ES-I3 (cell line): ENCODE measurements at regions not wholly inside any gene's neighbourhood (a gene's known extent, or its start where the extent isn't known, plus 50 kb on each side); places are given as distances from the start of the nearest gene placed in this dataset.

Source experiments
- H3K36me3 ChIP-seq: 2 replicates; pipeline ENCODE4 v1.6.1; 2013; ENCODE audit warnings: mild to moderate bottlenecking, low read length, control low read depth, moderate library complexity; ENCODE audit not compliant: insufficient read depth
- H3K4me1 ChIP-seq: 2 replicates; pipeline ENCODE4 v1.6.1; 2013; ENCODE audit warnings: mild to moderate bottlenecking, control low read depth, low read length; ENCODE audit not compliant: insufficient read depth
- H3K9ac ChIP-seq: 2 replicates; pipeline ENCODE4 v1.6.1; 2013; ENCODE audit warnings: low read depth, mild to moderate bottlenecking, low read length, moderate library complexity
- H3K9me3 ChIP-seq: 2 replicates; pipeline ENCODE4 v1.6.1; 2013; ENCODE audit warnings: mild to moderate bottlenecking, low read length, moderate library complexity; ENCODE audit not compliant: control insufficient read depth, insufficient read depth

- H3K9ac ChIP-seq: no peak overlapping the region
- H3K4me1 ChIP-seq: peaks cover 25% of the 10 kb centered on the region; the same call in 1 of the 2 replicates
- H3K9me3 ChIP-seq: no peaks in the 10 kb centered on the region
- H3K36me3 ChIP-seq: no peaks in the 10 kb centered on the region
These were observed 214.1 kb upstream of the TLE4 start for GRCh38 chr9:79357616-79358015.

DNA sequence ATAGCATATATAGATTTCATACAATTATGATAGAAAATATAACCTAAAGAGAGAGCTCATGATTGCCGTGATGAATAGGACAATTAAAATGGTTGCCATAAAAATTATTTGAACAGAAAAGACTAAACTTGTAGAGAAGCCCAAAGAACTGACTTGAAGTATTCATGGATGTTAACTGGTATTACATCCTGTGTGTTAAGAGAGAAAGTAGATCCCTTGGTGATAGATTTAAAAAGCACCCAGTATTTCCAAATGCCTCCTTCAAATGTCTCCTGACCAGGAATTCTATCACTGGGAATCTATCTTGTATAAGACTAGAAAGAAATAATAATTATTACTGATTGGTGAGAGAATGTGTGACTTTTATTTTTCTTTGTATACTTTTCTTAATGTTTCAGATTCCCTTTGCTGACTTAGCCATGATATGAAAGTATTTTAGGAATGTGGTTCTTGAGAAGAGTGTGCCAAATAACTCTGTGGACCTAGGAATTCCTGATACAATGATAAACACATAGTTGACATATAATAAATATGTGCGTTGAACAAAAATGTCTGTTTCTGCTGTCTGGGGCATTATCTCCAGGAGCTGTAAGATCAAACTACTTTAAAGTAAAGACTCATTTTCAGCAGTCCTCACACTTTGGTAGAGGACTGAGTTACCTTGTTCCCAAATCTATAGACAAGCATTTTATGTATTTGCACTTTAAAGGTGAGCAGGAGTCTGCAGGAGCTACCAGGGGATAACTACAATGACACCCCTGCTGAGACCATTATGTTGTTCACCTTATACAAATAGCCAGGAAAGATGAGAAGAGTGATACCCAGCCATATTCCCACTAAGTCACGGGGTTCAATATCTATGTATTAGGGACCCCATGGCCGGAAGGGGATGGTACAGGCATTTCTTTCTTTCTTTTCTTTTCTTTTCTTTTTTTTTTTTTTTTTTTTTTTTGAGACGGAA lies 211.1 kb upstream of the TLE4 start:
- H3K36me3 ChIP-seq: no peaks in the 10 kb centered on the region
- peaks cover 19% of the 10 kb centered on the region; the same call in 1 of the 2 replicates for H3K4me1 ChIP-seq
- no peak overlapping the region for H3K9ac ChIP-seq
- H3K9me3 ChIP-seq: no peaks in the 10 kb centered on the region

DNA sequence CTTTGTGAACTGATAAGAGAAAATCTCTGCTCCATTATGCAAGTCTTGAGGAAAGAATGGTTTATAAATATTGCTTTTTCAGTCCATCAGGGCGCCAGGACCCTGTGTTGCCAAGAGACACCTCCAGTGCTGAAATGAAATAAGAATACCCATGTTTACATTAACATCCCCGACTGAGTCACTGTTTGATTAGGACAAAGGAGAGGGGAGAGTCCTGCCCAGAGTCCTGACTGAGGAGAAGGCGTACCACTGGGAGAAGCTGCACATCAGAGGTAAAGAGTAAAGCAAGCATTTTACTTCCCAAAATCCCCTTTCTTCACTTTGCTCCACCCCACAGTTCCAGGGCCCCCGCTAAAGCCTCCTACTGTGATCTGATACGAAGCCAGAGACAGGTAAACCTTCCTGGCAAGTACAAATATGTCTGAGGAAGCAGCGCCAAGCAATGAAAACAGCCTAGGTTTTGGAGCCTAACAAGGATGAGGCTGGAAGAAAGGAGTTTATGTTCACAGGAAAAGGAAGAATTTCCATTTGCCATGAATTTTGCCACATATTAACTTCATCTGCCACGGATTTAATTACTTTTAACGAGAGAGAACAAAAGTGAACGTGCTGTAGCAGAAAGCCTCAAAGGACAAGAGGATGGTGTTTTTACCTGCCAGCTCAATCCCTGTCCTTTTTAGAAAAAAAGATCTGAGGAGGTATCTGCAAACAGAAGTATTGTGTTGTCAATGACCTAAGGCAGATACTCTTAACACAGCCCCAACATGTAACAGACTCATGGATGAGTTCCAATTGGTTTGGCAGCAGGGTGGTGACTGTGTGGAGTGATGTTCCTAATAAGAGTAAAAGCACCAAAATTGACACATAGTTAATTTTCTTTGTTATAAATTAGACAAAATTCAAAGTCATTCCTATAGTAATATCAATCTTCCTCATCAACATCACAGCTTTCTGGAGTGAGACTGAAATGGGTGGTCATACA lies 209.4 kb upstream of the TLE4 start:
- Histone ChIP-seq H3K36me3 (no peaks in the 10 kb centered on the region), H3K4me1 (peaks cover 19% of the 10 kb centered on the region; the same call in 1 of the 2 replicates), H3K9ac (no peak overlapping the region), H3K9me3 (no peaks in the 10 kb centered on the region)

DNA sequence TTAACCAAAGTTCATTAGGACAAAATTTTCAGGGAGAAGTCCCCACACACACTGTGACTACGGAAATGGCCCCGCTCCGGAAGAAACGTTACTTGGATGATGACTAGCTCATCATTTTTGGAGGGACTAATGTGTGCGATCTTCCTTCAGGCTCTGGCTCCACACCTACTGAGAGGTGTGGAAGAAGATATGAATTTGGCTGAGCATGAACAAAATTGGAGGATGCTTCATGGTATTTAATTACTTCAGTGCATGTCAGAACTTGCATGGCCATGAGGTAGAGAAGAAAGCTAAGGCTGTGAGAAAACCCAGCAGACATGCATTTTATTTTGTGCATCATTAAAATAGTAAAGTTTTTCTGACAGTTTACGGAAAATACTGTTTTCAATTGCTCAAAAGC lies 202.1 kb upstream of the TLE4 start:
- Histone ChIP-seq H3K9ac (no peak overlapping the region), H3K9me3 (no peaks in the 10 kb centered on the region), H3K36me3 (no peaks in the 10 kb centered on the region), H3K4me1 (no peaks in the 10 kb centered on the region)

GRCh38 chr9:79371301-79371700 lies 200.5 kb upstream of the TLE4 start:
- Histone ChIP-seq H3K9me3 (no peaks in the 10 kb centered on the region), H3K9ac (no peak overlapping the region), H3K4me1 (no peaks in the 10 kb centered on the region), H3K36me3 (no peaks in the 10 kb centered on the region)

DNA sequence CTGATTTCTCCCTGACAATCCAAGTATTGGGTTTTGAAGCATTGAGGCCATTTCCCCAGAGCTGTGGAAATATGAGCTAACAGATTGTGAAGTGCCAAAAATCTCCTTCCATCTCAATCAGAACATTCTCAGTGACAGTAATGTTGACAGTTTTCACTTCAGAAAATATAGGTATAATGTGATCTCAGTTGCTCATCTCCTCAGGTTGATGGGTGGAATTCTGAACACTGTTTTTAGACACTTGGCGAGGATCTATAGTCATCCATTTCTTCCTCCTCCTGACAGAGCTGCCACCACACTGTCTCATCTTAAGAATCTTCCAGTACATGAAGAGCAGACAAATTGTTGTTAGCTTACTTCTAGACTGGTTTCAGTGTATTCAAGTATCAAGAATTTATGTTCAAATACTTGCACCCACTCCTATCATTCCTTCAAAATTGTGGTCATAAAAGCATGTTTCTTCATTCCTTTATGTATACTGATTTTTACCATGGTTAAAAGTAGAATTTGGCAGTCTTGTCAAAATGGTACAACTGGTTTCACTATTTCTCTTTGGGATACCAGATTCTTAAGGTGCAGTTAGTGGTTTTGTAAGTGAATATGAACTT lies 199.7 kb upstream of the TLE4 start:
- no peaks in the 10 kb centered on the region for H3K36me3 ChIP-seq
- H3K9me3 ChIP-seq: no peaks in the 10 kb centered on the region
- H3K9ac ChIP-seq: no peak overlapping the region
- H3K4me1 ChIP-seq: peaks cover under 1% of the 10 kb centered on the region; the same call in 1 of the 2 replicates

DNA sequence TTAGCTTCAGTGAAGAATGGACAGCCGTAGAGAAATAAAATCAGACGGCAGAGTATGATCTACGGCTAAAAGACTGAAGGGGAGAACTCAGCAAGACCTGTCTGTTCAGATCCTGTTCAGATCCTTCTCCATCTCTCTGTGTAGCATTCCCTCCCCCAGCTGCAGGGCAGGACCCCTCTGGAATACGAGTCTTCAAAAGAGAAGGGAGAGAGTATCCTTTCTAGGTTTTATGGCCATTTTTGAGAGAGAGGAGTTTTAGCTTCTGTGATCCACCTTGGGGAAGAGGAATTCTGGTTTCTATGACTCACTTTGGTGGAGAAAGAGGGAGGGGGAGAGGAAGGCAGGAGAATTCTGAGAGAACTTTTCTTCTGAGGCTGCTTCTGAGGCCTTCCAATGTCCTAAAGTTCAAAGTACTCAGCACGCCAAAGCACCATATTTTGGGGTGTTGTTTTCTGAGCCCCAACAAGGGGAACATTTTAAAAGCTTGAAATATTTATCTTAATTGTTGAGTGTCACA lies 194.4 kb upstream of the TLE4 start:
- H3K4me1 ChIP-seq: peaks cover 12% of the 10 kb centered on the region; the same call in 1 of the 2 replicates
- no peaks in the 10 kb centered on the region; the same call in 1 of the 2 replicates for H3K9me3 ChIP-seq
- no peak overlapping the region for H3K9ac ChIP-seq
- no peaks in the 10 kb centered on the region for H3K36me3 ChIP-seq

- Histone ChIP-seq H3K36me3 (no peaks in the 10 kb centered on the region), H3K9ac (no peak overlapping the region), H3K9me3 (no peaks in the 10 kb centered on the region; the same call in 1 of the 2 replicates), H3K4me1 (peaks cover 18% of the 10 kb centered on the region)
These were observed 193.7 kb upstream of the TLE4 start for GRCh38 chr9:79378107-79378506.

DNA sequence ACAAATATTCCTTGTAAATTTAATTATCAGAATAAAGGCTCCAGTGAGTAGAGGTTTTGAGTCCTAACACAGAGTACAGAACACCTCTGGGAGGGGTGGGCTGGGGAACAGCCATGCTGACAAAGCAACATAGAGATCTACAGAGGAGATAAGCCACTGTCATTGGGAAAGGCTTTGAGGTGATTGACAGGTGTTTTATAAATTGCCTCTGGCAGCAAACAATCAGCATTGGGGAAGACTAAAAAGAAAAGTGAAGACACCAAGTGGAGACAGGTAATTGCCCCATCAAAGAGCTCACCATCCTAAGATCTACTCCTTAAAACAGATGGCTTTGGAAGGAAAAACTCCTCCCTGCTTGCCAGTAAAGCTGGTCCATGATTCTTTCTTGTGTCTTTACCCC lies 189.7 kb upstream of the TLE4 start:
- no peak overlapping the region for H3K9ac ChIP-seq
- peaks cover 17% of the 10 kb centered on the region for H3K4me1 ChIP-seq
- no peaks in the 10 kb centered on the region; the same call in 1 of the 2 replicates for H3K9me3 ChIP-seq
- no peaks in the 10 kb centered on the region for H3K36me3 ChIP-seq

DNA sequence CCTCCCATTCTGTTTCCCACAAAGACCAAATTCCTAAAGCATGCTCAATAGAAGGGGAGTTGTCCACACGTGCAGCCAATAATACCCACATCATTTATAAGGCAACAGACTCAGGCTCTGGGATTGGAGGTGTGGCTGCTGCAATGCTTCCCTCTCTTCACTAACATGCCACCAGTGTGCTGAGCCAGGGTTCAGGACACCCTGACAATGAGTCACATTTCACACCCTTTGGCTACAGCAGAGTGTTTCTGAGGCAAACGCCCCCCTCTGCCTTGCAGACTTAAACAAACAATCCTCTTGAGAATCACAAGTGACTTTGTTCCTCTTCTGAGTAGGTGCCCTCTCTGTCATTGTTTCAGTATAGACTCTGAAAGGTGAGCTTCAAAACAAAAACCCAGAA lies 189.3 kb upstream of the TLE4 start:
- H3K4me1 ChIP-seq: peaks cover 13% of the 10 kb centered on the region

DNA sequence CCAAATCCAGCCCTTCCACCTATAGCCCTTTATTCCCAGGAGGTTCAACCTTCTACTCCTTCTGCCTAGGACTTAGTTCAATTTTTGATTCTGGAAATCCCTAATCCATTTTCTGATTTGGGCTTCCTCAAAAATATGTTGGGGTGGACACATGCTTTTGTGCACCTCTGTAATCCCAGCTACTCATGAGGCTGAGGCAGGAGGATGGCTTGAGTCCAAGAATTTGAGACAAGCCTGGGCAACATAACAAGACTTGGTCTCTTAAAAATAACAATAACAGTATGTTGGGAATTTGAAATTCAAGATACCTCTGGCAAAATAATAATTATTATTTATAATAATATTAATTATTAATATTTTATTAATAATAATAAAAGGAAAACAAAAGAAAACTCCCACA lies 188.7 kb upstream of the TLE4 start:
- no peaks in the 10 kb centered on the region; the same call in 1 of the 2 replicates for H3K9me3 ChIP-seq
- no peaks in the 10 kb centered on the region for H3K36me3 ChIP-seq
- peaks cover 10% of the 10 kb centered on the region for H3K4me1 ChIP-seq
- H3K9ac ChIP-seq: no peak overlapping the region

More for the DNA sequence above, 189.3 kb upstream of the TLE4 start:
- no peaks in the 10 kb centered on the region for H3K36me3 ChIP-seq
- H3K9me3 ChIP-seq: no peaks in the 10 kb centered on the region; the same call in 1 of the 2 replicates
- no peak overlapping the region for H3K9ac ChIP-seq

- no peaks in the 10 kb centered on the region for H3K36me3 ChIP-seq
- H3K9ac ChIP-seq: no peak overlapping the region
- peaks cover 10% of the 10 kb centered on the region for H3K4me1 ChIP-seq
- H3K9me3 ChIP-seq: no peaks in the 10 kb centered on the region; the same call in 1 of the 2 replicates
These were observed 187.7 kb upstream of the TLE4 start for GRCh38 chr9:79384091-79384490.

DNA sequence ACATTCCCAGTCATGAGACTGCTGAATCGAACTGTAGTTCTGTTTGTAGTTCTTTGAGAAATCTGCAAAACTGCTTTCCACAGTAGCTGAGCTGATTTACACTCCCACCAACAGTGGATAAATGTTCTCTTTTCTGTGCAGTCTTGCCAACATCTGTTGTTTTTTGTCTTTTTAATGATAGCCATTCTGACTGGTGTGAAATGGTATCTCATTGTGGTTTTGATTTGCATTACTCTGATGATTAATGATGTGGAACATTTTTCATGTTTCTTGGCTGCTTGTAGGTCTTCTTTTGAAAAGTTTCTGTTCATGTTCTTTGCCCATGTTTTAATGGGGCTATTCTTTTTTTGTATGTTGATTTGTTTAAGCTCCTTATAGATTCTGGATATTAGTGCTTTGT lies 187.3 kb upstream of the TLE4 start:
- Histone ChIP-seq H3K4me1 (peaks cover 10% of the 10 kb centered on the region), H3K36me3 (no peaks in the 10 kb centered on the region), H3K9me3 (no peaks in the 10 kb centered on the region; the same call in 1 of the 2 replicates), H3K9ac (no peak overlapping the region)
